Activated CD4-positive, alpha-beta T cell treated with anti-CD3 and anti-CD28 coated beads for 36 hours (primary cell): ENCODE measurements at regions not wholly inside any gene's neighbourhood (a gene's known extent, or its start where the extent isn't known, plus 50 kb on each side); places are given as distances from the start of the nearest gene placed in this dataset.
"Not testable (repeated sequence)": the region's sequence is repeated elsewhere in the genome, so short reads cannot be mapped to it uniquely, and the experiment has no call there.

ENCODE experiments used
- ATAC-seq: fragments of 200-7000 bp; cut with Tn5 transposase; one replicate; pipeline ENCODE4 v1.10.0; 2021; ENCODE audit warnings: mild to moderate bottlenecking, moderate library complexity
- CTCF ChIA-PET: fragments of 350-600 bp; sonication (Branson Sonifier 250); formaldehyde crosslinking; loops from one replicate; lab custom pipeline; 2021; ENCODE audit warnings: antibody characterized with exemption; lab: Charles Lee
- POLR2A ChIA-PET: fragments of 350-600 bp; sonication (Branson Sonifier 250); formaldehyde crosslinking; loops from one replicate; lab custom pipeline; 2021; ENCODE audit warnings: antibody characterized with exemption, inconsistent platforms; lab: Charles Lee
- DNase-seq: peaks from one replicate; pipeline ENCODE4 v3.0.0-alpha.2; 2020
- H3K27ac Mint-ChIP-seq: one replicate; pipeline ENCODE4 v1.8.0; 2021; ENCODE audit warnings: mixed read lengths
- H3K27me3 Mint-ChIP-seq: one replicate; pipeline ENCODE4 v1.8.0; 2021; ENCODE audit warnings: mixed read lengths
- H3K36me3 Mint-ChIP-seq: one replicate; pipeline ENCODE4 v1.8.0; 2021; ENCODE audit warnings: low read depth, mixed read lengths
- H3K4me1 Mint-ChIP-seq: one replicate; pipeline ENCODE4 v1.8.0; 2021; ENCODE audit warnings: mixed read lengths
- H3K4me3 Mint-ChIP-seq: one replicate; pipeline ENCODE4 v1.8.0; 2021; ENCODE audit warnings: mild to moderate bottlenecking, moderate library complexity, mixed read lengths
- H3K9me3 Mint-ChIP-seq: one replicate; pipeline ENCODE4 v1.8.0; 2021; ENCODE audit warnings: low read depth, mixed read lengths
- intact Hi-C, 2 experiments: fragments of 100-400 bp; cut with DNase I in 1 of 2; cut with micrococcal nuclease in 1 of 2; formaldehyde crosslinking; loops; one replicate each; pipeline versions ENCODE4 v1.14.2 to v1.15.1; 2022 to 2024; cut with DNase I, micrococcal nuclease

DNA sequence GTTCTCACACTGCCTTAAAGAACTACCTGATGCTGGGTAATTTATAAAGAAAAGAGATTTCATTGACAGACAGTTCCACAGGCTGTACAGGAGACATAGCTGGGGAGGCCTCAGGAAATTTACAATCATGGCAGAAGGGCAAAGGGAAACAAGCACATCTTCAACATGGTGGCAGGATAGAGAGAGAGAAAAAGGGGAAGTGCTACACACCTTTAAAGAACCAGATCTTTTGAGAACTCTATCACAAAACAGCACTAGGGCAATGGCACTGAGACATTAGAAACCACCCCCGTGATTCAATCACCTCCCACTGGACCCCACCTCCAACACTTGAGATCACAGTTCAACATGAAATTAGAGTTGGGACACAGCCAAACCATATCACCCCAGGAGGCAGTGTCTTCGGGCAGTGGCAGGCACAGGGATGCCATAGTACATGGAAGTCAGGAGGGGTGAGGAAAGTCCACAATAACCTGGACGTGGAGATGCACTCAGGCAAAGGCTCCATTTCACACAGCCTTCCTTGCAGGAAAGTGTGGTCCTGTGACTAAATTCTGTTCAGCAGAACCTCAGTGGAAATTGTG lies 120.4 kb upstream of the SERPINE2 start:
- no peaks in the 10 kb centered on the region for H3K36me3 Mint-ChIP-seq

DNA sequence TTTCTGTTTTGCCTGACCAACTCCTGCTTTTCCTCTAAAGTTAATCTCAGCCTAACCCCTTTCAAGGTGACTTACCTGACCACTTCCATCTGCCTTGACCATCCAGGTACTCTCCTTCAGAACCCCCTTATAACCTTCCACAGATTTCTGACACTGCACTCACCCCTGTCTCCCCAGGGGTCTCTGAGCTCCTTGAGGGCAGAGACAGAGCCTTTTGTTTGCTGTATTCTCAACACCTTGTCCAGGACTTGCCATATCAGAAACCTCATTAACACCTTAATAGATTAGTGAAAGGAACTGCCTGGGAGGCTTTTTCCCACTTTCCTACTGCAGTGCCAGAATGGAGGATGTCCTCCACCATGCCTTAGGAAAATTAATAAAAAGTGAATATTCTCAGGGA lies 119.7 kb upstream of the SERPINE2 start:
- peaks cover 3% of the 10 kb centered on the region for H3K9me3 Mint-ChIP-seq
- H3K36me3 Mint-ChIP-seq = no peaks in the 10 kb centered on the region
- ChIA-PET POLR2A (no interaction called here), CTCF (no interaction called here)
- intact Hi-C loops = no loop called here
- H3K27me3 Mint-ChIP-seq = peaks cover 6% of the 10 kb centered on the region
- H3K4me3 Mint-ChIP-seq = no peak overlapping the region
- H3K27ac Mint-ChIP-seq = no peak overlapping the region
- ATAC-seq = no peak
- DNase-seq = no peak
- H3K4me1 Mint-ChIP-seq = no peaks in the 10 kb centered on the region

More for the DNA sequence above, 120.4 kb upstream of the SERPINE2 start:
- POLR2A ChIA-PET = no interaction called here
- Mint-ChIP-seq H3K4me3 (no peak overlapping the region), H3K27ac (no peak overlapping the region), H3K4me1 (no peaks in the 10 kb centered on the region), H3K9me3 (peaks cover 3% of the 10 kb centered on the region), H3K27me3 (peaks cover 8% of the 10 kb centered on the region)
- CTCF ChIA-PET = no interaction called here
- DNase-seq = no peak
- no peak for ATAC-seq
- intact Hi-C loops = no loop called here

DNA sequence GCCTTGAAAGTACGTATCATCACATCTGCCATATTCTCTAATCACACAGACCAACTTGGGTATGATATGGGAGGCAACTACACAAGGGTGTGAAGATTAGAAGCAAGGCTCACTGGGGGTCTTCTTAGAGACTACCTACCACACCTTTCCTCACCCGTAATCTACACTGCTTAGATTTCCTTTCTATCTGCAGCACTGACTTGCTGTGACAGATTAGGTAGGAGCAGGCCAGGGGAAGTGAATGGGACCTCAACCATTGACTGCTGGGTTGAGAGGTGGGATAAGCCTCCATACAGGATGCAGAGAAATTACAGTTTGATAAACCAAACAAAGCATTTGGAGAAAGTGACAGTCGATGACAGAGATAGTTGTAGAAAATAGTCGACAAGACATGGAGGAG lies 119.0 kb upstream of the SERPINE2 start:
- POLR2A ChIA-PET = interaction anchor here (0.7 kb wide), 1 partner anchor 311 kb away, joined by 3 read pairs; no protein-coding TSS in a partner anchor
- Mint-ChIP-seq H3K36me3 (no peaks in the 10 kb centered on the region), H3K27me3 (peaks cover 2% of the 10 kb centered on the region), H3K27ac (no peak overlapping the region), H3K4me3 (no peak overlapping the region), H3K9me3 (no peaks in the 10 kb centered on the region), H3K4me1 (no peaks in the 10 kb centered on the region)
- CTCF ChIA-PET = interaction anchor here (0.6 kb wide), 1 partner anchor 51 kb away, joined by 3 read pairs; no protein-coding TSS in a partner anchor
- intact Hi-C loops = no loop called here
- no peak for ATAC-seq
- no peak for DNase-seq

DNA sequence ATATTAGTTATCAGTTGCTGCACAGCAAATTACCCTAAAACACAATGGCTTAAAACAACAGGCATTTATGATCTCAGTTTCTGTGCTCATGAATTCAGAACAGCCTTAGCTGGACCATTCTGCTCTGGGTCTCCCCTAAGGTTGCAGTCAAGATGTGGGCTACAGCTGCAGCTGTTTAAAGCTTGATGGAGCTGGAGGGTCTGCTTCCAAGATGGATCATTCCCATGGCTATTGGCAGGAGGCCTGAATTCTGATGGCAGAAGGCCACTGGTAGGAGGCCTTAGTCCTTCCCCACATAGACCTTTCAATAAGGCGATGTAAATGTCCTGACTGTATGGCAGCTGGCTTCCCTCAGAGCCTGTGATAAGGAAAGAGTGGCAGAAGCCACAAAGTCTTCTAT lies 118.6 kb upstream of the SERPINE2 start:
- peaks cover 2% of the 10 kb centered on the region for H3K27me3 Mint-ChIP-seq
- DNase-seq (no peak), ATAC-seq (no peak)
- no peaks in the 10 kb centered on the region for H3K4me1 Mint-ChIP-seq
- no peaks in the 10 kb centered on the region for H3K36me3 Mint-ChIP-seq
- CTCF ChIA-PET = interaction anchor here (0.6 kb wide), 2 partner anchors 51 to 360 kb away, joined by 3 read pairs; no protein-coding TSS in a partner anchor
- intact Hi-C loops = no loop called here
- H3K9me3 Mint-ChIP-seq = no peaks in the 10 kb centered on the region
- no peak overlapping the region for H3K4me3 Mint-ChIP-seq
- no peak overlapping the region for H3K27ac Mint-ChIP-seq
- POLR2A ChIA-PET = interaction anchor here (0.7 kb wide), 1 partner anchor 311 kb away, joined by 3 read pairs; no protein-coding TSS in a partner anchor

DNA sequence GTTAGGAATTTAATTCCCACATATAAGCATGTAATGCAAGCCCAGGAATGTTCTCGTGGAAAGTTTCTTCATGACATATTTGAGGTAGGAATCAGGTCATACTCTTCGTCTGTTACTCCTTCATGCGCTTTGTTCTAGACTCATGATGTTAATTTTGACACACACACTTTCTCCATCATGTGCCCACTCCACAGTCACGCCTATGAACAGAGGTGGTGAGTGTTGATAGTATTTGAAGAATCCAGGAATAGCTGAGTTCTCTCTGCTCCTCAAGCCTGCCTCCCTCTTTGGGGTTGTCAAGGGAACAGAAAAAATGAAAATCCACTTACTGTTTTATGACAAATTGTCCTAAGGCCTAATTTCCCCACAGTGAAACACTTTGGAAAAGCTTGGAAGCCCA lies 117.3 kb upstream of the SERPINE2 start:
- DNase-seq (no peak), ATAC-seq (no peak)
- Mint-ChIP-seq H3K36me3 (no peaks in the 10 kb centered on the region), H3K27ac (no peak overlapping the region), H3K27me3 (no peaks in the 10 kb centered on the region), H3K9me3 (no peaks in the 10 kb centered on the region), H3K4me1 (no peaks in the 10 kb centered on the region), H3K4me3 (no peak overlapping the region)
- ChIA-PET POLR2A (no interaction called here), CTCF (interaction anchor here (0.6 to 0.9 kb wide), 2 partner anchors 19 to 320 kb away, joined by 3 read pairs; no protein-coding TSS in a partner anchor)
- intact Hi-C loops = no loop called here

DNA sequence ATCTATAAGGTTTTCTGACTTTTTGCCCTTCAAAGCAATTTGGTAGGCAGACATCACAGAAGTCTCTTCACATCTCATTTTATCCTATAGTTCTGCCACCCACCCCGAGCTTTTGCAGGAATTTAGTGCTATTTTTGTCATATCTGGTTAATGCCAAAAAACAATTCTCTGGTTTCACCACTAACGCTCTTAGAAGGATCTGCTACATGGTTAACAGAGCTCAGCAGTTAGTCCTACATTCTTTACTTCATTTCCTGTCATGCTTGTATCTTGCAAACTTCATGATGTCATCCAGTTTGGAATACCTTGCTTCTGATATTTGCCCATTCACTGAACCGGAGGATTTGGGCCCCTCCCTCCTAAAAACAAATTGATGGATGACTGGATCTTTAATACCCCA lies 116.8 kb upstream of the SERPINE2 start:
- H3K9me3 Mint-ChIP-seq = no peaks in the 10 kb centered on the region
- intact Hi-C loops = no loop called here
- H3K4me1 Mint-ChIP-seq = no peaks in the 10 kb centered on the region
- DNase-seq (no peak), ATAC-seq (no peak)
- no peak overlapping the region for H3K4me3 Mint-ChIP-seq
- ChIA-PET CTCF (interaction anchor here (0.8 to 0.9 kb wide), 2 partner anchors 162 to 376 kb away, joined by 3 read pairs; no protein-coding TSS in a partner anchor), POLR2A (no interaction called here)
- no peak overlapping the region for H3K27ac Mint-ChIP-seq
- no peaks in the 10 kb centered on the region for H3K27me3 Mint-ChIP-seq
- no peaks in the 10 kb centered on the region for H3K36me3 Mint-ChIP-seq

DNA sequence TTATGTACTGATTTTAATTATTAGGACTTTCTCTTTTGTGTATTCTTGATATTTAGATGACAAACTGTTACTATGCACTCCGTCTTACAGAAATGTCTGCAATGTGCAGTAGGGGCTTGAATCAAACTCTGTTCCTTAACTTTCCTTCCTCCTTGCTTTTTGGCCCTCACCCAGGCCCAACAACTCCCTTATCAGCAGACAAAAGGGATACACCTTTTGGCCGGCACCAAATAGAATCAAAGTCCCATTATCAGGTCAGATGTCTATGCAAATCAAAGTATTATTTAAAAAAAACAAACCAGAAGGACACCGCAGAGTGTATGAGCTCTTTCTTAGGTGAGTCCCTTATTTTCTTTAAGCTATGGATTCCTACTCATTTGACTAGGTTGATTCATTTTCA lies 116.3 kb upstream of the SERPINE2 start:
- Mint-ChIP-seq H3K9me3 (no peaks in the 10 kb centered on the region), H3K27me3 (no peaks in the 10 kb centered on the region), H3K4me3 (no peak overlapping the region), H3K27ac (no peak overlapping the region), H3K36me3 (no peaks in the 10 kb centered on the region), H3K4me1 (no peaks in the 10 kb centered on the region)
- no peak for DNase-seq
- no peak for ATAC-seq
- POLR2A ChIA-PET = no interaction called here
- intact Hi-C loops = no loop called here
- CTCF ChIA-PET = interaction anchor here (0.8 to 0.9 kb wide), 2 partner anchors 161 to 375 kb away, joined by 3 read pairs; no protein-coding TSS in a partner anchor

DNA sequence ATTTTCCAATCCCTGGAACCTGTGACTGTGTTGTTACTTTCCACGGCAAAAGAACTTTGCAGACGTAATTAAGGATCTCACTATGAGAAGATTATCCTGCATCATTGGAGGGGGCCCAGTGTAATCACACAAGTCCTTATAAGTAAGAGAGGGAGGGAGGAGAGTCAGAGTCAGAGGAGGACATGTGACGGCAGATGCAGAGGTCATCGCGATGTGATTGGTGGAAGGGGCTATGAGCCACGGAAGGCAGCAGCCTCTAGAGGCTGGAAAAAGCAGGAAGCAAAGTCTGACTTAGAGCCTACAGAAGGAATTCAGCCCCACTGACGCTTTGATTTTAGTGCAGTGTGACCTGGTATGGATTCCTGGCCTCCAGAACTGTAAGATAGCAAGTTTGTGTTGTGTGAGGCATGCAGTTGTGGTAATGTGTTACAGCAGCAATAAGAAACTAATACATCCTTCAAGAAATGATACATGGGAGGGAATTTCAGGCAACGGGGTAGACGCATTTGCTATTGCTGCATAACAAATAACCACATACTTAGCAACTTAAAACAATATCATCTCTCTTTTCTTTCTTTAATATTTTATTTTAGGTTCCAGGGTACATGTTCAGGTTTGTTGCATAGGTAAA lies 112.7 kb upstream of the SERPINE2 start:
- DNase-seq (no peak), ATAC-seq (no peak)
- intact Hi-C loops = no loop called here
- Mint-ChIP-seq H3K27me3 (peaks cover under 1% of the 10 kb centered on the region), H3K36me3 (no peaks in the 10 kb centered on the region), H3K9me3 (no peaks in the 10 kb centered on the region), H3K27ac (no peak overlapping the region), H3K4me3 (no peak overlapping the region), H3K4me1 (no peaks in the 10 kb centered on the region)
- CTCF ChIA-PET = no interaction called here
- POLR2A ChIA-PET = no interaction called here

DNA sequence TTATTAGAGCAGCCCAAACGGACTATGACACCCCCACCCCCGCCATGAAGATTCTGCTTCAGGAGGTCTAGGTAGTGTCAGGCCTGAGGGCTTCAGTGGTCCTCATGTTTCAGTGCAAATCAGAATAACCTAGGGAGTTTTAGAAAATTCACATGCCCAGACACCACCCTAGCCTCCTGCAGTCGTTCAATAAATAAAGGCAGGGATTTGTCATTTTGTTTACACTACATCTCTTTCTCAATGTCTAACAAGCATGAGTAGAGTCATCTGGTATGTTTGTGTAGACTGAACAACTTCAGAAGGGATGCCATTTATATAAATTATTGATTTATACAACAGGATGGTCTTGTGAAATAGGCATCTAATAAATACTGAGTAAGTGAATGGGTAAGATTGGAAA lies 112.1 kb upstream of the SERPINE2 start:
- DNase-seq (no peak), ATAC-seq (no peak)
- Mint-ChIP-seq H3K36me3 (no peaks in the 10 kb centered on the region), H3K9me3 (no peaks in the 10 kb centered on the region), H3K4me3 (no peak overlapping the region), H3K27me3 (peaks cover 2% of the 10 kb centered on the region), H3K4me1 (no peaks in the 10 kb centered on the region), H3K27ac (no peak overlapping the region)
- intact Hi-C loops = no loop called here
- ChIA-PET CTCF (no interaction called here), POLR2A (no interaction called here)

DNA sequence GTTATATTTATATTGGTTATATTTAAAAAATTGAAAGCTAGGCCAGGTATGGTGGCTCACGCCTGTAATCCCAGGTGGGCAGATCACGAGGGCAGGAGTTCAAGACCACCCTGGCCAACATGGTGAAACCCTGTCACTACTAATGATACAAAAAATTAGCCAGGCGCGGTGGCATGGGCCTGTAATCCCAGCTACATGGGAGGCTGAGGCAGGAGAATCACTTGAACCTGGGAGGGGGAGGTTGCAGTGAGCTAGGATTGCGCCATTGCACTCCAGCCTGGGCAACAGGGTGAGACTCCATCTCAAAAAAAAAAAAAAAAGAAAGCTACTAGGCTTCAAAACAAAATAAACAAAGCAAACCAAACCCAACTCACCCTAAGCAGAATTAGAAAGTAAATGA lies 109.0 kb upstream of the SERPINE2 start:
- H3K27me3 Mint-ChIP-seq, POLR2A ChIA-PET, DNase-seq, H3K4me3 Mint-ChIP-seq, H3K4me1 Mint-ChIP-seq, ATAC-seq, H3K27ac Mint-ChIP-seq, H3K36me3 Mint-ChIP-seq, H3K9me3 Mint-ChIP-seq, intact Hi-C loops: not testable (repeated sequence)
- CTCF ChIA-PET = interaction anchor here (0.6 to 1.6 kb wide), 2 partner anchors 154 to 295 kb away, joined by 3 to 5 read pairs; no protein-coding TSS in a partner anchor

DNA sequence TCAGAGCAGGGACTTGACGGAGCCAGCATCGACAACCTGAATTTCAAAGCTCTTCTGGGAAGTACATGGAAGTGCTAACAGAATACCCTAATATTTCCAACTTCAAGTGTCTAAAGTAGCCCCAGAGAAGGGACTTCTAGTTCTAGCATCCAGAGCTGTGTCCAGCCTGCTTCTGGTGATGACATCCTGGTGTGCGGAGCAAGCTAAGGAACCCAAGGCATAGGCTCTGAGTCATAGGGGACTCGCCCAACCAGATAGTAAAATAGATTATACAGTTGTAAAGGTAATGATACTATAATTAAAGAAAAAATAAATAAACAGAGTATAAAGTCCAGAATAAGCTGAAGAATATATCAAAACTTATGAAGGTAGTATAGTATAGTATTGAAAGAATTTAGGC lies 108.1 kb upstream of the SERPINE2 start:
- H3K9me3 Mint-ChIP-seq = no peaks in the 10 kb centered on the region
- ATAC-seq (no peak), DNase-seq (no peak)
- intact Hi-C loops = no loop called here
- ChIA-PET CTCF (interaction anchor here (0.6 to 1.6 kb wide), 2 partner anchors 13 to 153 kb away, joined by 3 to 5 read pairs; no protein-coding TSS in a partner anchor), POLR2A (no interaction called here)
- peaks cover 4% of the 10 kb centered on the region for H3K27me3 Mint-ChIP-seq
- H3K4me1 Mint-ChIP-seq = no peaks in the 10 kb centered on the region
- no peak overlapping the region for H3K4me3 Mint-ChIP-seq
- no peak overlapping the region for H3K27ac Mint-ChIP-seq
- no peaks in the 10 kb centered on the region for H3K36me3 Mint-ChIP-seq
